Inflammatory macrophage treated with lipopolysaccharide for 1 hour (primary cell): ENCODE measurements at regions not wholly inside any gene's neighbourhood (a gene's known extent, or its start where the extent isn't known, plus 50 kb on each side); places are given as distances from the start of the nearest gene placed in this dataset.

Experiments
- DNase-seq, 2 donors: peaks; one replicate each; pipeline ENCODE4 v3.0.0-alpha.2; 2020 to 2022

GRCh38 chr2:200725596-200725995, 86.1 kb upstream of the BZW1 start:
- no peak for DNase-seq

GRCh38 chr2:200728630-200729029, 83.1 kb upstream of the BZW1 start:
- peak in 1 of 2 donors; percentile 22 for DNase-seq

- DNase-seq: no peak
Observed at GRCh38 chr2:200730302-200730701, 81.4 kb upstream of the BZW1 start.

GRCh38 chr2:200730960-200731359, 80.8 kb upstream of the BZW1 start:
- no peak for DNase-seq

- peak in 1 of 2 donors; percentile 25 for DNase-seq
Observed at GRCh38 chr2:200732866-200733265, 78.8 kb upstream of the BZW1 start.

GRCh38 chr2:200733713-200734198, 78.0 kb upstream of the BZW1 start:
- no peak for DNase-seq

- DNase-seq: no peak
Observed at GRCh38 chr2:200735061-200735460, 76.6 kb upstream of the BZW1 start.

GRCh38 chr2:200736646-200737274, 75.0 kb upstream of the BZW1 start:
- DNase-seq: no peak

GRCh38 chr2:200737585-200737984, 74.1 kb upstream of the BZW1 start:
- DNase-seq: no peak

GRCh38 chr2:200738590-200738989, 73.1 kb upstream of the BZW1 start:
- no peak for DNase-seq

GRCh38 chr2:200740907-200741306, 70.8 kb upstream of the BZW1 start:
- no peak for DNase-seq

- no peak for DNase-seq
Observed at GRCh38 chr2:200741468-200742202, 70.1 kb upstream of the BZW1 start.

- DNase-seq: no peak
Observed at GRCh38 chr2:200742426-200742825, 69.3 kb upstream of the BZW1 start.

- no peak for DNase-seq
Observed at GRCh38 chr2:200743042-200743676, 68.6 kb upstream of the BZW1 start.

- no peak for DNase-seq
Observed at GRCh38 chr2:200744201-200744602, 67.5 kb upstream of the BZW1 start.

GRCh38 chr2:200746301-200746700, 65.4 kb upstream of the BZW1 start:
- no peak for DNase-seq

- peak; percentile 5 to 11 for DNase-seq
Observed at GRCh38 chr2:200747668-200748618, 63.8 kb upstream of the BZW1 start.

- DNase-seq: peak; percentile 76 to 95
Observed at GRCh38 chr2:200748779-200749178, 62.9 kb upstream of the BZW1 start.

GRCh38 chr2:200749631-200750322, 61.9 kb upstream of the BZW1 start:
- DNase-seq: no peak

GRCh38 chr2:200750323-200750910, 61.3 kb upstream of the BZW1 start:
- no peak for DNase-seq

GRCh38 chr2:200751786-200752185, 59.9 kb upstream of the BZW1 start:
- DNase-seq: no peak

GRCh38 chr2:200752332-200752731, 59.4 kb upstream of the BZW1 start:
- no peak for DNase-seq
